Prostate gland (tissue), 2 donors: ENCODE measurements at regions not wholly inside any gene's neighbourhood (a gene's known extent, or its start where the extent isn't known, plus 50 kb on each side); places are given as distances from the start of the nearest gene placed in this dataset.

ENCODE experiments used
- POLR2AphosphoS5 ChIP-seq: sonication (generic); formaldehyde crosslinking; IDR thresholded peaks from one replicate; pipeline ENCODE4 v1.6.1; 2017; ENCODE audit warnings: antibody characterized with exemption
- TF ChIP-seq, protein P1 (sequence below), 4 experiments: fragments of 200-600 bp in 2 of 4; fragments of 450-650 bp in 2 of 4; sonication (generic) in 2 of 4; IDR thresholded peaks; 1 replicate in 3 of 4; 2 replicates in 1 of 4; pipeline ENCODE4 v1.5.1; 2016 to 2019; ENCODE audit warnings: antibody characterized with exemption in 4 of 4, mild to moderate bottlenecking in 2 of 4, moderate library complexity in 2 of 4

DNA sequence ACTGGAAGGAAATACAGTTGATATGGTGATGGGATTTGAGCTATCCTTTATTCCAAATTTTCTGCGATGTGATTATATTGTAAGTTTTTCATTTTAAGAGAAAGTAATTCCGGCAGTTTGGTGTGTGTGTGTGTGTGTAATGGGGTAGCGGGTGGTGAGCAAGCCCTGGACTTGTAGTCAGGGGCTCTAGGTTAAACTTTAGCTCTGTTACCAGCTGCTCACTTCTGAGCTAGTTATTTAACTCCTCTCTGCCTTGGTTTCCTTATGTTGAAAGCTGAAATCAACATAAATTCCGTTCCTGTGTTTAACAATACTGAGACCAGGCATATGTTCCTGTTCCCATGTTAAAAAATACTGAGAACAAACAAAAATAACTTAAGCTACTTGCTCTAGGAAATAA, 174.1 kb upstream of the CASK start:
- TF ChIP-seq, protein P1, sequence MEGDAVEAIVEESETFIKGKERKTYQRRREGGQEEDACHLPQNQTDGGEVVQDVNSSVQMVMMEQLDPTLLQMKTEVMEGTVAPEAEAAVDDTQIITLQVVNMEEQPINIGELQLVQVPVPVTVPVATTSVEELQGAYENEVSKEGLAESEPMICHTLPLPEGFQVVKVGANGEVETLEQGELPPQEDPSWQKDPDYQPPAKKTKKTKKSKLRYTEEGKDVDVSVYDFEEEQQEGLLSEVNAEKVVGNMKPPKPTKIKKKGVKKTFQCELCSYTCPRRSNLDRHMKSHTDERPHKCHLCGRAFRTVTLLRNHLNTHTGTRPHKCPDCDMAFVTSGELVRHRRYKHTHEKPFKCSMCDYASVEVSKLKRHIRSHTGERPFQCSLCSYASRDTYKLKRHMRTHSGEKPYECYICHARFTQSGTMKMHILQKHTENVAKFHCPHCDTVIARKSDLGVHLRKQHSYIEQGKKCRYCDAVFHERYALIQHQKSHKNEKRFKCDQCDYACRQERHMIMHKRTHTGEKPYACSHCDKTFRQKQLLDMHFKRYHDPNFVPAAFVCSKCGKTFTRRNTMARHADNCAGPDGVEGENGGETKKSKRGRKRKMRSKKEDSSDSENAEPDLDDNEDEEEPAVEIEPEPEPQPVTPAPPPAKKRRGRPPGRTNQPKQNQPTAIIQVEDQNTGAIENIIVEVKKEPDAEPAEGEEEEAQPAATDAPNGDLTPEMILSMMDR (IDR thresholded peaks at IDR 0.05) = no peak
- TF ChIP-seq POLR2AphosphoS5 = no peak
